SU-DHL-6 (cell line): ENCODE measurements at regions not wholly inside any gene's neighbourhood (a gene's known extent, or its start where the extent isn't known, plus 50 kb on each side); places are given as distances from the start of the nearest gene placed in this dataset.

Experiments
- H2AFZ ChIP-seq: fragments of 200-600 bp; sonication (generic); 2 replicates; pipeline ENCODE4 v1.6.1; 2014; ENCODE audit warnings: low read depth, mild to moderate bottlenecking, moderate library complexity, mixed read lengths, antibody characterized with exemption, low read length; ENCODE audit not compliant: severe bottlenecking
- H3F3A ChIP-seq: fragments of 200-600 bp; shearing (Covaris generic); 2 replicates; pipeline ENCODE4 v1.6.0; 2016; ENCODE audit warnings: antibody characterized with exemption, mild to moderate bottlenecking; ENCODE audit not compliant: insufficient read depth
- H3K27ac ChIP-seq: fragments of 200-600 bp; sonication (generic); 2 replicates; pipeline ENCODE4 v1.5.1; 2016; ENCODE audit warnings: low read depth, mild to moderate bottlenecking, low read length, moderate library complexity, mixed read lengths
- H3K27me3 ChIP-seq: fragments of 200-600 bp; sonication (generic), shearing (Covaris generic); 2 replicates; pipeline ENCODE4 v1.6.0; 2014; ENCODE audit warnings: mild to moderate bottlenecking, low read length
- H3K36me3 ChIP-seq: fragments of 200-600 bp; sonication (generic); 2 replicates; pipeline ENCODE4 v1.6.1; 2014; ENCODE audit warnings: mild to moderate bottlenecking, low read length, mixed read lengths
- H3K4me2 ChIP-seq: fragments of 300-600, 200-600 bp; shearing (Covaris generic), sonication (generic); 2 replicates; pipeline ENCODE4 v1.6.0; 2014; ENCODE audit warnings: low read length, low read depth, mild to moderate bottlenecking; ENCODE audit not compliant: poor library complexity, severe bottlenecking
- H3K4me3 ChIP-seq: fragments of 200-600 bp; sonication (generic); 2 replicates; pipeline ENCODE4 v1.5.1; 2014; ENCODE audit warnings: antibody characterized with exemption, low read length, mild to moderate bottlenecking, mixed read lengths; ENCODE audit not compliant: insufficient read depth, poor library complexity, severe bottlenecking
- H3K79me2 ChIP-seq: fragments of 200-600 bp; sonication (generic); 2 replicates; pipeline ENCODE4 v1.6.1; 2014; ENCODE audit warnings: mild to moderate bottlenecking, low read length, moderate library complexity; ENCODE audit not compliant: insufficient read depth
- H3K9ac ChIP-seq: fragments of 200-600 bp; sonication (generic); 2 replicates; pipeline ENCODE4 v1.7.0; 2014; ENCODE audit warnings: mild to moderate bottlenecking, low read length
- H3K9me2 ChIP-seq: fragments of 200-600 bp; sonication (generic); replicated peaks from 2 replicates; pipeline ENCODE4 v1.6.1; 2014; ENCODE audit warnings: low read length; ENCODE audit not compliant: insufficient read depth
- H3K9me3 ChIP-seq: fragments of 200-600 bp; sonication (generic); 2 replicates; pipeline ENCODE4 v1.6.1; 2014; ENCODE audit warnings: low read length, mixed read lengths; ENCODE audit not compliant: insufficient read depth
- H4K20me1 ChIP-seq: fragments of 200-600 bp; sonication (generic); 2 replicates; pipeline ENCODE4 v1.6.1; 2014; ENCODE audit warnings: low read depth, mild to moderate bottlenecking, antibody characterized with exemption, low read length, moderate library complexity, mixed read lengths
- CTCF ChIP-seq: fragments of 200-600 bp; sonication (generic); IDR thresholded peaks from one replicate; pipeline ENCODE4 v1.5.1; 2017; ENCODE audit warnings: antibody characterized with exemption, mild to moderate bottlenecking, low read length, moderate library complexity; ENCODE audit not compliant: insufficient read depth, poor library complexity, severe bottlenecking
- EZH2phosphoT487 ChIP-seq: fragments of 200-600 bp; sonication (generic), shearing (Covaris generic); conservative IDR thresholded peaks from 2 replicates; pipeline ENCODE4 v1.6.1; 2018; ENCODE audit warnings: mild to moderate bottlenecking, antibody characterized with exemption, low read length, moderate library complexity, mixed read lengths

- no peaks in the 10 kb centered on the region for H3K27me3 ChIP-seq
- no peak overlapping the region for H3K9ac ChIP-seq
- TF ChIP-seq EZH2phosphoT487 (no peak), CTCF (no peak)
- H3K9me2 ChIP-seq = no peaks in the 10 kb centered on the region
- H3F3A ChIP-seq = no peaks in the 10 kb centered on the region
- no peak overlapping the region for H3K4me2 ChIP-seq
- no peaks in the 10 kb centered on the region for H3K9me3 ChIP-seq
- H3K27ac ChIP-seq = no peak overlapping the region
- H4K20me1 ChIP-seq = no peaks in the 10 kb centered on the region
- no peak overlapping the region for H3K4me3 ChIP-seq
- no peaks in the 10 kb centered on the region for H3K36me3 ChIP-seq
- H2AFZ ChIP-seq = no peak overlapping the region
- H3K79me2 ChIP-seq = no peaks in the 10 kb centered on the region
Measured at GRCh38 chr2:211117026-211117425, 560.6 kb downstream of the CPS1 start.

GRCh38 chr2:211126256-211126655 is 569.9 kb downstream of the CPS1 start:
- Histone ChIP-seq H3K27ac (no peak overlapping the region), H3K4me3 (no peak overlapping the region), H4K20me1 (no peaks in the 10 kb centered on the region), H3K4me2 (no peak overlapping the region), H3K79me2 (no peaks in the 10 kb centered on the region), H3K9me2 (no peaks in the 10 kb centered on the region), H3K9ac (no peak overlapping the region), H3K36me3 (no peaks in the 10 kb centered on the region), H3K9me3 (no peaks in the 10 kb centered on the region), H3K27me3 (no peaks in the 10 kb centered on the region), H3F3A (no peaks in the 10 kb centered on the region), H2AFZ (no peak overlapping the region)
- TF ChIP-seq CTCF = no peak
- TF ChIP-seq EZH2phosphoT487 = no peak

GRCh38 chr2:211127501-211127900 is 571.1 kb downstream of the CPS1 start:
- Histone ChIP-seq H3F3A (no peaks in the 10 kb centered on the region), H3K79me2 (no peaks in the 10 kb centered on the region), H3K9ac (no peak overlapping the region), H3K4me3 (no peak overlapping the region), H3K9me2 (no peaks in the 10 kb centered on the region), H3K27ac (no peak overlapping the region), H3K27me3 (no peaks in the 10 kb centered on the region), H3K9me3 (no peaks in the 10 kb centered on the region), H4K20me1 (no peaks in the 10 kb centered on the region), H2AFZ (no peak overlapping the region), H3K4me2 (no peak overlapping the region), H3K36me3 (no peaks in the 10 kb centered on the region)
- TF ChIP-seq CTCF = no peak
- TF ChIP-seq EZH2phosphoT487 = no peak

GRCh38 chr2:211128287-211128686 is 571.9 kb downstream of the CPS1 start:
- Histone ChIP-seq H3K9ac (no peak overlapping the region), H3K9me3 (no peaks in the 10 kb centered on the region), H3K27ac (no peak overlapping the region), H3K4me2 (no peak overlapping the region), H4K20me1 (no peaks in the 10 kb centered on the region), H3K36me3 (no peaks in the 10 kb centered on the region), H2AFZ (no peak overlapping the region), H3K79me2 (no peaks in the 10 kb centered on the region), H3K27me3 (no peaks in the 10 kb centered on the region), H3K4me3 (no peak overlapping the region), H3K9me2 (no peaks in the 10 kb centered on the region), H3F3A (no peaks in the 10 kb centered on the region)
- TF ChIP-seq CTCF (no peak), EZH2phosphoT487 (no peak)
